Left lung (tissue), 4 donors: ENCODE measurements at regions not wholly inside any gene's neighbourhood (a gene's known extent, or its start where the extent isn't known, plus 50 kb on each side); places are given as distances from the start of the nearest gene placed in this dataset.

Experiments used
- ATAC-seq: fragments of 200-7000 bp; cut with Tn5 transposase; one replicate; pipeline ENCODE4 v1.9.1; 2020; ENCODE audit warnings: moderate library complexity
- DNase-seq, 4 donors: peaks; one replicate each; pipeline ENCODE4 v3.0.0-alpha.2; 2013 to 2020
- H3K27ac ChIP-seq, 2 donors: fragments of 200-600 bp; sonication (generic) in 1 of 2; one replicate each; pipeline versions ENCODE4 v1.5.0 to v1.8.0; 2020 to 2021
- H3K27me3 ChIP-seq, 2 donors: fragments of 200-600 bp; sonication (generic) in 1 of 2; one replicate each; pipeline versions ENCODE4 v1.5.0 to v1.8.0; 2020 to 2021
- H3K36me3 ChIP-seq, 2 donors: fragments of 200-600 bp; sonication (generic) in 1 of 2; one replicate each; pipeline versions ENCODE4 v1.5.0 to v1.8.0; 2020 to 2021
- H3K4me1 ChIP-seq, 2 donors: fragments of 200-600 bp; one replicate each; pipeline ENCODE4 v1.8.0; 2021
- H3K4me3 ChIP-seq, 2 donors: fragments of 200-600 bp; sonication (generic) in 1 of 2; one replicate each; pipeline versions ENCODE4 v1.5.0 to v1.8.0; 2020 to 2021; ENCODE audit warnings: mild to moderate bottlenecking in 1 of 2
- H3K9me3 ChIP-seq, 2 donors: fragments of 200-600 bp; sonication (generic) in 1 of 2; one replicate each; pipeline versions ENCODE4 v1.5.0 to v1.8.0; 2020 to 2021
- intact Hi-C, 2 donors: fragments of 100-400 bp; cut with DNase I; formaldehyde crosslinking; loops; one replicate each; pipeline versions ENCODE4 v1.11.2 to v1.14.2; 2022
- TF ChIP-seq, protein P1 (sequence below), 2 donors: fragments of 200-600 bp; sonication (generic) in 1 of 2; IDR thresholded peaks; one replicate each; pipeline versions ENCODE4 v1.5.0 to v1.8.0; 2021; ENCODE audit warnings: antibody characterized with exemption in 2 of 2
- donor health status: DM: no; HTN: yes; CAD: no.
- donor health status: DM: no; HTN: no; CAD: no.

DNA sequence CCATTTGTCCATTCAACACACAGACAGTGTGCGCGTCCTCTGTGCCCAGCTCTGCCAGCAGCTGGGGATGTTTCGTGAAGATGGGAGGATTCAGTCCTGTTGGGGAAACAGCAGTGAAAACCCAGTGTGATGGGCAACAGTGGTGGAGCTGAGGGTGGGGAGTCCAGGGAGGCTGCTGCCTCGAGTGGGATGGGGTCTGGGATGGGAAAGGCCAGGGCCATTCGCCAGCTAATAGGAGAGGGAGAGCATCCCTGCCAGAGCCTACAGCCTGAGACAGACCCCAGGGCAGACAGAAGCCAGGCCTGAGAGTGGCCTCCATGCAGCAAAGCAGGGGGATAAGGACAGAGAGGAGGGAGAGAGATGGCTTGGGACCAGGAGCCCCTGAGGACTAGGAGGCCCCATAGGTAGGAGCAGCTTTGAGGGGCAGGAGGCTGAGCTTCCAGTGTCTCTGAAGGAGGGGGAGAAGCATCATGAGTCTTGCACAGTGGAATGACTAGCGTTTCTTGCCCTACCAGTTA, 252.6 kb downstream of the NPHP4 start:
- Histone ChIP-seq H3K4me1 (no peaks in the 10 kb centered on the region), H3K36me3 (no peaks in the 10 kb centered on the region), H3K27ac (no peak overlapping the region), H3K9me3 (no peaks in the 10 kb centered on the region), H3K27me3 (peaks cover 0 to 35% of the 10 kb centered on the region in 2 donors), H3K4me3 (no peak overlapping the region)
- DNase-seq (peak in 1 of 4 donors; percentile 13), ATAC-seq (no peak)
- TF ChIP-seq, protein P1, sequence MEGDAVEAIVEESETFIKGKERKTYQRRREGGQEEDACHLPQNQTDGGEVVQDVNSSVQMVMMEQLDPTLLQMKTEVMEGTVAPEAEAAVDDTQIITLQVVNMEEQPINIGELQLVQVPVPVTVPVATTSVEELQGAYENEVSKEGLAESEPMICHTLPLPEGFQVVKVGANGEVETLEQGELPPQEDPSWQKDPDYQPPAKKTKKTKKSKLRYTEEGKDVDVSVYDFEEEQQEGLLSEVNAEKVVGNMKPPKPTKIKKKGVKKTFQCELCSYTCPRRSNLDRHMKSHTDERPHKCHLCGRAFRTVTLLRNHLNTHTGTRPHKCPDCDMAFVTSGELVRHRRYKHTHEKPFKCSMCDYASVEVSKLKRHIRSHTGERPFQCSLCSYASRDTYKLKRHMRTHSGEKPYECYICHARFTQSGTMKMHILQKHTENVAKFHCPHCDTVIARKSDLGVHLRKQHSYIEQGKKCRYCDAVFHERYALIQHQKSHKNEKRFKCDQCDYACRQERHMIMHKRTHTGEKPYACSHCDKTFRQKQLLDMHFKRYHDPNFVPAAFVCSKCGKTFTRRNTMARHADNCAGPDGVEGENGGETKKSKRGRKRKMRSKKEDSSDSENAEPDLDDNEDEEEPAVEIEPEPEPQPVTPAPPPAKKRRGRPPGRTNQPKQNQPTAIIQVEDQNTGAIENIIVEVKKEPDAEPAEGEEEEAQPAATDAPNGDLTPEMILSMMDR (IDR thresholded peaks at IDR 0.05) = no peak
- intact Hi-C loops = no loop called here

GRCh38 chr1:5738911-5739462, 253.2 kb downstream of the NPHP4 start:
- intact Hi-C loops = no loop called here
- no peak for ATAC-seq
- no peaks in the 10 kb centered on the region for H3K4me1 ChIP-seq
- TF ChIP-seq, protein P1 (IDR thresholded peaks at IDR 0.05) = no peak
- no peak overlapping the region for H3K27ac ChIP-seq
- peak in 2 of 4 donors; percentile 9 to 43 for DNase-seq
- H3K27me3 ChIP-seq = peaks cover 0 to 41% of the 10 kb centered on the region in 2 donors
- H3K9me3 ChIP-seq = no peaks in the 10 kb centered on the region
- H3K4me3 ChIP-seq = no peak overlapping the region
- no peaks in the 10 kb centered on the region for H3K36me3 ChIP-seq

- TF ChIP-seq, protein P1 (IDR thresholded peaks at IDR 0.05) = no peak
- peaks cover 0 to 34% of the 10 kb centered on the region in 2 donors for H3K27me3 ChIP-seq
- intact Hi-C loops = no loop called here
Measured at GRCh38 chr1:5737081-5737480, 255.1 kb downstream of the NPHP4 start.

GRCh38 chr1:5734996-5735395, 257.2 kb downstream of the NPHP4 start:
- H3K27me3 ChIP-seq = peaks cover 0 to 33% of the 10 kb centered on the region in 2 donors
- ATAC-seq (no peak), DNase-seq (peak in 2 of 4 donors; percentile 6 to 31)
- intact Hi-C loops = no loop called here
- no peak overlapping the region for H3K27ac ChIP-seq
- no peak overlapping the region for H3K4me3 ChIP-seq
- H3K4me1 ChIP-seq = no peaks in the 10 kb centered on the region
- no peaks in the 10 kb centered on the region for H3K9me3 ChIP-seq
- no peaks in the 10 kb centered on the region for H3K36me3 ChIP-seq
- TF ChIP-seq, protein P1 (IDR thresholded peaks at IDR 0.05) = no peak

More at GRCh38 chr1:5737081-5737480, 255.1 kb downstream of the NPHP4 start:
- Histone ChIP-seq H3K9me3 (no peaks in the 10 kb centered on the region), H3K36me3 (no peaks in the 10 kb centered on the region), H3K27ac (no peak overlapping the region), H3K4me1 (no peaks in the 10 kb centered on the region), H3K4me3 (no peak overlapping the region)
- ATAC-seq = no peak
- DNase-seq = no peak

GRCh38 chr1:5734414-5734813, 257.8 kb downstream of the NPHP4 start:
- Histone ChIP-seq H3K27me3 (peaks cover 0 to 33% of the 10 kb centered on the region in 2 donors), H3K36me3 (no peaks in the 10 kb centered on the region), H3K9me3 (no peaks in the 10 kb centered on the region), H3K4me3 (no peak overlapping the region), H3K4me1 (no peaks in the 10 kb centered on the region), H3K27ac (no peak overlapping the region)
- no peak for ATAC-seq
- peak in 1 of 4 donors; percentile 6 for DNase-seq
- TF ChIP-seq, protein P1 (IDR thresholded peaks at IDR 0.05) = no peak
- intact Hi-C loops = no loop called here
